ENCODE measurements at regions not wholly inside any gene's neighbourhood (a gene's known extent, or its start where the extent isn't known, plus 50 kb on each side); places are given as distances from the start of the nearest gene placed in this dataset.
A peak's percentile ranks its signal among the peaks of the same experiment; 100 is the strongest.
"Not testable (repeated sequence)": the region's sequence is repeated elsewhere in the genome, so short reads cannot be mapped to it uniquely, and the experiment has no call there.

GRCh38 chr7:119745280-119745679 is 527.7 kb upstream of the KCND2 start:
- DNase-seq, result not testable (repeated sequence)

GRCh38 chr7:119748251-119748860 is 524.6 kb upstream of the KCND2 start:
- no peak for DNase-seq

GRCh38 chr7:119748991-119749390 is 524.0 kb upstream of the KCND2 start:
- DNase-seq, result no peak

GRCh38 chr7:119756687-119757086 is 516.3 kb upstream of the KCND2 start:
- DNase-seq, result no peak

- no peak for DNase-seq
Observed at GRCh38 chr7:119758254-119758653, 514.7 kb upstream of the KCND2 start.

- DNase-seq, result no peak
Observed at GRCh38 chr7:119761776-119762175, 511.2 kb upstream of the KCND2 start.

- DNase-seq, result no peak
Observed at GRCh38 chr7:119782286-119782685, 490.7 kb upstream of the KCND2 start.

GRCh38 chr7:119783799-119784198 is 489.2 kb upstream of the KCND2 start:
- DNase-seq, result peak; percentile 15

GRCh38 chr7:119802147-119802546 is 470.8 kb upstream of the KCND2 start:
- no peak for DNase-seq

- DNase-seq, result no peak
Observed at GRCh38 chr7:119825091-119825655, 447.8 kb upstream of the KCND2 start.

GRCh38 chr7:119826547-119826946 is 446.4 kb upstream of the KCND2 start:
- no peak for DNase-seq

- DNase-seq, result no peak
Observed at GRCh38 chr7:119838444-119838843, 434.5 kb upstream of the KCND2 start.

- DNase-seq, result no peak
Observed at GRCh38 chr7:119842337-119842736, 430.6 kb upstream of the KCND2 start.

GRCh38 chr7:119842786-119843185 is 430.2 kb upstream of the KCND2 start:
- no peak for DNase-seq

- DNase-seq, result no peak
Observed at GRCh38 chr7:119861385-119861784, 411.6 kb upstream of the KCND2 start.

GRCh38 chr7:119868387-119868786 is 404.6 kb upstream of the KCND2 start:
- no peak for DNase-seq

- no peak for DNase-seq
Observed at GRCh38 chr7:119879835-119880234, 393.1 kb upstream of the KCND2 start.

GRCh38 chr7:119886007-119886406 is 387.0 kb upstream of the KCND2 start:
- no peak for DNase-seq

GRCh38 chr7:119886525-119886924 is 386.4 kb upstream of the KCND2 start:
- not testable (repeated sequence) for DNase-seq

GRCh38 chr7:119888251-119888650 is 384.7 kb upstream of the KCND2 start:
- DNase-seq, result no peak

- no peak for DNase-seq
Observed at GRCh38 chr7:119890631-119891030, 382.3 kb upstream of the KCND2 start.

- DNase-seq, result no peak
Observed at GRCh38 chr7:119895320-119895719, 377.7 kb upstream of the KCND2 start.

GRCh38 chr7:119896386-119896785 is 376.6 kb upstream of the KCND2 start:
- no peak for DNase-seq

GRCh38 chr7:119900996-119901672 is 371.8 kb upstream of the KCND2 start:
- DNase-seq, result no peak

- no peak for DNase-seq
Observed at GRCh38 chr7:119903085-119903484, 369.9 kb upstream of the KCND2 start.

All from NCI-H510A (cell line).